Body of pancreas (tissue), 4 donors: ENCODE measurements at regions not wholly inside any gene's neighbourhood (a gene's known extent, or its start where the extent isn't known, plus 50 kb on each side); places are given as distances from the start of the nearest gene placed in this dataset.
"Not testable (repeated sequence)": the region's sequence is repeated elsewhere in the genome, so short reads cannot be mapped to it uniquely, and the experiment has no call there.

ENCODE experiments used
- ATAC-seq: fragments of 150-250 bp; one replicate; pipeline ENCODE4 v1.9.1; 2016
- DNase-seq, 4 donors: peaks; one replicate each; pipeline ENCODE4 v3.0.0-alpha.2; 2019
- H3K27ac ChIP-seq, 4 donors: fragments of 200-600 bp; sonication (generic); 1 replicate in 3 of 4; 2 replicates in 1 of 4; pipeline versions ENCODE4 v1.5.1 to v1.6.1; 2016 to 2019; ENCODE audit warnings: mild to moderate bottlenecking in 1 of 4, mixed read lengths in 1 of 4, moderate library complexity in 1 of 4
- H3K27me3 ChIP-seq, 2 donors: fragments of 200-600 bp; sonication (generic); one replicate each; pipeline ENCODE4 v1.6.0; 2016; ENCODE audit warnings: mild to moderate bottlenecking in 1 of 2
- H3K36me3 ChIP-seq, 2 donors: fragments of 200-600 bp; sonication (generic); replicated peaks in 1 of 2; 2 replicates each; pipeline ENCODE4 v1.5.1; 2016; ENCODE audit warnings: low read depth in 2 of 2; ENCODE audit not compliant: insufficient read depth in 1 of 2
- H3K4me1 ChIP-seq: fragments of 200-600 bp; sonication (generic); one replicate; pipeline ENCODE4 v1.6.0; 2016
- H3K4me3 ChIP-seq, 2 donors: fragments of 200-600 bp; sonication (generic); 1 replicate in 1 of 2; 2 replicates in 1 of 2; pipeline ENCODE4 v1.5.1; 2016 to 2019
- H3K9me3 ChIP-seq, 3 donors: fragments of 200-600 bp; sonication (generic); 1 replicate in 2 of 3; 2 replicates in 1 of 3; pipeline ENCODE4 v1.5.1; 2016
- POLR2A ChIP-seq, 3 donors: fragments of 450-650 bp; IDR thresholded peaks; one replicate each; pipeline ENCODE4 v1.6.1; 2016; ENCODE audit warnings: antibody characterized with exemption in 3 of 3, mild to moderate bottlenecking in 2 of 3
- WGBS, 2 donors: methylation state at CpG; one replicate each; pipeline ENCODE4 v1.1.5; 2017; 5-methylcytosine and 5-hydroxymethylcytosine counted together
- intact Hi-C: fragments of 100-400 bp; cut with DNase I; formaldehyde crosslinking; loops from one replicate; pipeline ENCODE4 v1.15.1; 2023
- TF ChIP-seq, protein P1 (sequence below), 7 experiments: fragments of 450-650 bp in 4 of 7; fragments of 200-600 bp in 3 of 7; sonication (generic) in 3 of 7; IDR thresholded peaks; one replicate each; pipeline ENCODE4 v1.5.1; 2016 to 2019; ENCODE audit warnings: antibody characterized with exemption in 7 of 7

DNA sequence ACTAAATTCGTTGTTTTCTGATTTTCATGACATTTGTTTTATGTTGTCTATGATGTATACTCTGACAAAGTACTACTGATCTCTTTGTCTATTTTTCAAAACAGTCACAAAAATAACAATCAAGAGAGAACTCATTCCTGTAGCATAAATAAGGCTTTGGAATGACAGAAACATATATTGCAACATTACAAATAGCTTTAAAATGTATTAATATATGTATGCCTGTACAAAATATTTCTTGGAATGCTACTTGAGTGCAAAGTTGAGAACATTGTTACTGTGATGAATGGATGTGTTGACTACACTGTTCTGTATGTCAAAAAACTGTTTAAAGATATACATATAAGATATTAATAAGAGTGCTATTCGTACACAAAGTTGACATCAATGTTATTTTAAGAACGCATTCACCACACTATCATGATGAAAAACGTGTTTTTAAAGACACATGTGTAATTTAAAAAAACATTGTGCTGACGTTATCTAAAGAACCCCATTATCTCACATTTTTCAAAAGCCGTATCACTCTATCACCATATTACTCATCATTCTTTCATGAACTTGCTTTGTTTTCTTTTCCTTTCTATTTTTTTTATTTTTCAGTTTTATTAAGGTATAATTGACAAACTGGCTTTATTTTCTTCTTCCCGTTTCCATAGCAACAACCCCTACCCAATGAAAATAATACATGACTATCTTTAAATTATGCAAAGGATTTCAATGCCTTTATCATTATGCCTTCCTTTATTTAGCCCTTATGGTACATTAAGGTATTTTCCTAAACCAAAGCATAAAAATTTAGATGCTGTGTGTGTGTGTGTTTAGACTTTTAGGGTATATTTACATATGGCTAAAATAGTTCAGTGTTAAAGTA, 918.8 kb downstream of the SLITRK1 start:
- H3K36me3 ChIP-seq = no peaks in the 10 kb centered on the region
- ATAC-seq = no peak
- intact Hi-C loops = no loop called here

DNA sequence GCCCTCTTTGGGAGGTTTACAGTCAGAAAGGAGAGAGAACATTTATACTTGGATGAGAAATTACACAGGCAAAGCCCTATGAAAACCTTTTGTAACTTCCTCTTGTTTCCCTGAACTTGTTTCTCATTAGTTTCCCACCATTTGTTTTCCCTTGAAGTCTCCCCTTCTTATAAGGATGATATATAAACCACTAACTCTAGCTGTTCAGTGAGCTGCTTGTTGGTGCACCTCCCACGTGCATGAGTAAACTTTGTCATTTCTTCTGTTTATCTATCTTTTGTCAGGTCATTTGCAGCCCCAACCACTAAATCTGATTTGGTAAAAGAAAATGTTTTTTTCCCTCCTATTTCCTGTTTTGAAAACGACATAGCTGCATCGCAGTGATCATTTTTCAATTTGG, 919.9 kb downstream of the SLITRK1 start:
- Histone ChIP-seq H3K9me3 (no peaks in the 10 kb centered on the region), H3K4me1 (no peaks in the 10 kb centered on the region), H3K36me3 (no peaks in the 10 kb centered on the region), H3K27ac (no peak overlapping the region), H3K4me3 (no peak overlapping the region), H3K27me3 (peaks cover 0 to 4% of the 10 kb centered on the region in 2 donors)
- TF ChIP-seq, protein P1, sequence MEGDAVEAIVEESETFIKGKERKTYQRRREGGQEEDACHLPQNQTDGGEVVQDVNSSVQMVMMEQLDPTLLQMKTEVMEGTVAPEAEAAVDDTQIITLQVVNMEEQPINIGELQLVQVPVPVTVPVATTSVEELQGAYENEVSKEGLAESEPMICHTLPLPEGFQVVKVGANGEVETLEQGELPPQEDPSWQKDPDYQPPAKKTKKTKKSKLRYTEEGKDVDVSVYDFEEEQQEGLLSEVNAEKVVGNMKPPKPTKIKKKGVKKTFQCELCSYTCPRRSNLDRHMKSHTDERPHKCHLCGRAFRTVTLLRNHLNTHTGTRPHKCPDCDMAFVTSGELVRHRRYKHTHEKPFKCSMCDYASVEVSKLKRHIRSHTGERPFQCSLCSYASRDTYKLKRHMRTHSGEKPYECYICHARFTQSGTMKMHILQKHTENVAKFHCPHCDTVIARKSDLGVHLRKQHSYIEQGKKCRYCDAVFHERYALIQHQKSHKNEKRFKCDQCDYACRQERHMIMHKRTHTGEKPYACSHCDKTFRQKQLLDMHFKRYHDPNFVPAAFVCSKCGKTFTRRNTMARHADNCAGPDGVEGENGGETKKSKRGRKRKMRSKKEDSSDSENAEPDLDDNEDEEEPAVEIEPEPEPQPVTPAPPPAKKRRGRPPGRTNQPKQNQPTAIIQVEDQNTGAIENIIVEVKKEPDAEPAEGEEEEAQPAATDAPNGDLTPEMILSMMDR (IDR thresholded peaks at IDR 0.05) = no peak
- no peak for TF ChIP-seq POLR2A (IDR thresholded peaks at IDR 0.05)
- WGBS, 2 donors = 30 to 35% methylated on average over 3 of the region's 3 CpGs
- no peak for ATAC-seq
- intact Hi-C loops = no loop called here
- no peak for DNase-seq

More for the DNA sequence above, 918.8 kb downstream of the SLITRK1 start:
- H3K27me3 ChIP-seq = peaks cover 0 to 4% of the 10 kb centered on the region in 2 donors
- whole genome bisulfite sequencing, 2 donors = 38 to 39% methylated on average over 7 of the region's 7 CpGs
- no peak for DNase-seq
- H3K4me1 ChIP-seq = no peaks in the 10 kb centered on the region
- H3K27ac ChIP-seq = no peak overlapping the region
- TF ChIP-seq POLR2A (IDR thresholded peaks at IDR 0.05) = no peak
- TF ChIP-seq, protein P1 (IDR thresholded peaks at IDR 0.05) = no peak
- no peaks in the 10 kb centered on the region for H3K9me3 ChIP-seq
- H3K4me3 ChIP-seq = no peak overlapping the region

DNA sequence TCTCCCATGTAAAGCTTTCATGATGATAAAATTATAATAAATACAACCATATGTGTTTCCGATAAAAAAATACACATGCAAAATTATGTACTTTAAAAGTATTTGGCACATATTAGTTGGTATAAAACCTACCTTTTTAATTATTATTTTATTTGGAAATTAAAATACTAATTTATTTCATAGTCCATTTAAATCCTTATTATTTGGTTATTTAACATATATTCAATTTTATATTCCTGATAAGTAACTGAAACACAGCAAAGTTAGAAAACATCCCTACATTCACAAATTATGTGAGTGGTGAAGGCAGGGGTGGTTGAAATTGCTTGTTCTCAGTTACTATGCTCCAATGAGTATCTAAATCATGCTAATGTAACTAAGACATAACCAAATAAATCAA, 920.5 kb downstream of the SLITRK1 start:
- peaks cover 0 to 4% of the 10 kb centered on the region in 2 donors for H3K27me3 ChIP-seq
- TF ChIP-seq POLR2A (IDR thresholded peaks at IDR 0.05) = no peak
- TF ChIP-seq, protein P1 (IDR thresholded peaks at IDR 0.05) = no peak
- ATAC-seq = no peak
- 93 to 94% methylated on average over 1 of the region's 1 CpG for WGBS, 2 donors
- H3K4me1 ChIP-seq = no peaks in the 10 kb centered on the region
- no peaks in the 10 kb centered on the region for H3K36me3 ChIP-seq
- DNase-seq = no peak
- intact Hi-C loops = no loop called here
- H3K4me3 ChIP-seq = no peak overlapping the region
- no peaks in the 10 kb centered on the region for H3K9me3 ChIP-seq
- no peak overlapping the region for H3K27ac ChIP-seq

DNA sequence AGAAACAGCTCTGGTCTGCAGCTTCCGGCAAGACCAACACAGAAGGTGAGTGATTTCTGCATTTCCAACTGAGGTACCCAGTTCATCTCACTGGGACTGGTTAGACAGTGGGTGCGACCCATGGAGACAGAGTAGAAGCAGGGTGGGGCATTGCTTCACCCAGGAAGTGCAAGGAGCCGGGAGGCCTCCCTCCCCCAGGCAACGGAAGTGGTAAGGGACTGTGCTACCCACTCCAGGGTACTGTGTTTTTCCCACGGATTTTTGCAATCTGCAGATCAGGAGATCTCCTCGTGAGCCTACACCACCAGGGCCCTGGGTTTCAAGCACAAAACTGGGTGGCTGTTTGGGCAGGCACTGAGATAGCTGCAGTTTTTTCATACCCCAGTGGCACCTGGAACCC, 929.9 kb downstream of the SLITRK1 start:
- H3K4me1 ChIP-seq, H3K4me3 ChIP-seq, intact Hi-C loops, H3K36me3 ChIP-seq, H3K27me3 ChIP-seq, H3K27ac ChIP-seq, H3K9me3 ChIP-seq, ATAC-seq, DNase-seq: not testable (repeated sequence)
- WGBS, 2 donors = 68 to 69% methylated on average over 3 to 6 of the region's 6 CpGs

DNA sequence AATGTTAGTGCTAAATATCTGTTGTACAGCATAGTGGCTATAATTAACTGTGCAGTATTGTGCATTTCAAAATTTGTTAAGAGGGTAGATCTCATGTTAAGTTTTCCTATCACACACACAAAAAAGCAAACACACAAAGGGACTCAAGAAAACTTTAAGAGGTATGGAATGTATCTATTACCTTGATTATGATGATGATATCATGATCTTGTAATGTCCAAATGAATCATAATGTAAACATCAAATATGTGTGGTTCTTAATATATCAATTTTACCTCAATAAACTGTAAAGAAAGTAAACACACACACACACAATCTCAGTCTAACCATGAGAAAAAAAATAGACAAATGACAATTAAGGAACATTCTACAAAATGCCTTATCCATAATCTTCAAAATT, 934.6 kb downstream of the SLITRK1 start:
- no peaks in the 10 kb centered on the region for H3K4me1 ChIP-seq
- no peak overlapping the region for H3K4me3 ChIP-seq
- H3K27ac ChIP-seq = no peak overlapping the region
- H3K9me3 ChIP-seq = no peaks in the 10 kb centered on the region
- ATAC-seq (no peak), DNase-seq (no peak)
- no peaks in the 10 kb centered on the region for H3K36me3 ChIP-seq
- no peak for TF ChIP-seq POLR2A (IDR thresholded peaks at IDR 0.05)
- TF ChIP-seq, protein P1 (IDR thresholded peaks at IDR 0.05) = no peak
- H3K27me3 ChIP-seq = no peaks in the 10 kb centered on the region
- intact Hi-C loops = no loop called here
